Naive thymus-derived CD4-positive, alpha-beta T cell (primary cell): ENCODE measurements at regions not wholly inside any gene's neighbourhood (a gene's known extent, or its start where the extent isn't known, plus 50 kb on each side); places are given as distances from the start of the nearest gene placed in this dataset.

Experiments
- ATAC-seq: fragments of 150-1000 bp; cut with Tn5 transposase; 2 replicates; pipeline ENCODE4 v1.10.0; 2021; ENCODE audit warnings: mild to moderate bottlenecking, moderate library complexity
- CTCF ChIA-PET: fragments of 350-600 bp; sonication (Branson Sonifier 250); formaldehyde crosslinking; loops from one replicate; lab custom pipeline; 2021; ENCODE audit warnings: antibody characterized with exemption; lab: Charles Lee
- POLR2A ChIA-PET: fragments of 350-600 bp; sonication (Branson Sonifier 250); formaldehyde crosslinking; loops from one replicate; lab custom pipeline; 2021; ENCODE audit warnings: antibody characterized with exemption, inconsistent platforms; lab: Charles Lee
- DNase-seq, 9 donors: peaks; one replicate each; pipeline versions ENCODE4 v3.0.0 to v3.0.0-alpha.2; 2020 to 2022; ENCODE audit warnings: mixed read lengths in 1 of 9
- H3K27ac ChIP-seq: one replicate; pipeline ENCODE4 v1.7.0; 2013; ENCODE audit warnings: mild to moderate bottlenecking, low read depth, low read length, moderate library complexity
- H3K27me3 ChIP-seq, 2 donors: one replicate each; pipeline ENCODE4 v1.7.0; 2013; ENCODE audit warnings: low read length in 2 of 2, mild to moderate bottlenecking in 2 of 2, moderate library complexity in 2 of 2; ENCODE audit not compliant: control insufficient read depth in 2 of 2, insufficient read depth in 2 of 2
- H3K36me3 ChIP-seq, 3 experiments: 1 replicate in 2 of 3; 2 replicates in 1 of 3; pipeline ENCODE4 v1.7.0; 2013; ENCODE audit warnings: low read length in 3 of 3, mild to moderate bottlenecking in 3 of 3, moderate library complexity in 1 of 3; ENCODE audit not compliant: insufficient read depth in 3 of 3, control insufficient read depth in 2 of 3
- H3K4me1 ChIP-seq, 2 donors: one replicate each; pipeline ENCODE4 v1.7.0; 2013; ENCODE audit warnings: low read length in 2 of 2, mild to moderate bottlenecking in 2 of 2, moderate library complexity in 1 of 2; ENCODE audit not compliant: control insufficient read depth in 2 of 2, insufficient read depth in 2 of 2
- H3K4me3 ChIP-seq: 2 replicates; pipeline ENCODE4 v1.7.0; 2013; ENCODE audit warnings: mild to moderate bottlenecking, low read length
- H3K9me3 ChIP-seq, 3 experiments: 1 replicate in 2 of 3; 2 replicates in 1 of 3; pipeline ENCODE4 v1.7.0; 2013; ENCODE audit warnings: low read length in 3 of 3; ENCODE audit not compliant: control insufficient read depth in 2 of 3
- H3K27ac Mint-ChIP-seq, 9 donors: one replicate each; pipeline ENCODE4 v1.8.0; 2020 to 2022; ENCODE audit warnings: mixed read lengths in 9 of 9, mild to moderate bottlenecking in 8 of 9, moderate library complexity in 5 of 9, inconsistent platforms in 2 of 9
- H3K27me3 Mint-ChIP-seq, 5 donors: one replicate each; pipeline ENCODE4 v1.8.0; 2021 to 2022; ENCODE audit warnings: mixed read lengths in 5 of 5, mild to moderate bottlenecking in 1 of 5
- H3K36me3 Mint-ChIP-seq, 5 donors: one replicate each; pipeline ENCODE4 v1.8.0; 2020 to 2022; ENCODE audit warnings: mixed read lengths in 5 of 5, mild to moderate bottlenecking in 3 of 5, inconsistent platforms in 1 of 5
- H3K4me1 Mint-ChIP-seq, 7 donors: one replicate each; pipeline ENCODE4 v1.8.0; 2020 to 2022; ENCODE audit warnings: mixed read lengths in 7 of 7, mild to moderate bottlenecking in 3 of 7, inconsistent platforms in 1 of 7
- H3K4me3 Mint-ChIP-seq, 10 donors: one replicate each; pipeline ENCODE4 v1.8.0; 2020 to 2022; ENCODE audit warnings: mild to moderate bottlenecking in 10 of 10, mixed read lengths in 10 of 10, moderate library complexity in 6 of 10, inconsistent platforms in 2 of 10
- H3K9me3 Mint-ChIP-seq, 11 donors: one replicate each; pipeline ENCODE4 v1.8.0; 2020 to 2022; ENCODE audit warnings: mixed read lengths in 11 of 11, mild to moderate bottlenecking in 4 of 11, inconsistent platforms in 1 of 11, moderate library complexity in 1 of 11
- intact Hi-C, 2 donors: fragments of 100-400 bp; cut with micrococcal nuclease; formaldehyde crosslinking; loops; one replicate each; pipeline ENCODE4 v1.15.1; 2023

GRCh38 chr4:74534936-74535335, 90.0 kb downstream of the AREG start:
- Mint-ChIP-seq H3K36me3 (no peaks in the 10 kb centered on the region), H3K4me1 (peaks cover 0 to 2% (median 0%) of the 10 kb centered on the region in 7 donors), H3K9me3 (no peaks in the 10 kb centered on the region), H3K4me3 (no peak overlapping the region), H3K27me3 (peaks cover 0 to 17% (median 11%) of the 10 kb centered on the region in 5 donors), H3K27ac (no peak overlapping the region)
- intact Hi-C loops, result loop anchor here (5.0 to 10.0 kb wide), 5 partner anchors 87 to 350 kb away; no protein-coding TSS in a partner anchor
- POLR2A ChIA-PET, result no interaction called here
- ATAC-seq (no peak), DNase-seq (no peak)
- no peak overlapping the region for H3K27ac ChIP-seq
- H3K36me3 ChIP-seq, result no peaks in the 10 kb centered on the region
- no peaks in the 10 kb centered on the region for H3K9me3 ChIP-seq
- H3K4me1 ChIP-seq, result no peaks in the 10 kb centered on the region
- H3K4me3 ChIP-seq, result no peak overlapping the region
- no peaks in the 10 kb centered on the region for H3K27me3 ChIP-seq
- CTCF ChIA-PET, result interaction anchor here (4.5 kb wide), 1 partner anchor 158 kb away, joined by 46 read pairs; no protein-coding TSS in a partner anchor

GRCh38 chr4:74535512-74535911, 90.6 kb downstream of the AREG start:
- Mint-ChIP-seq H3K9me3 (no peaks in the 10 kb centered on the region), H3K4me1 (peaks cover 0 to 2% (median 0%) of the 10 kb centered on the region in 7 donors), H3K36me3 (no peaks in the 10 kb centered on the region), H3K27me3 (peaks cover 0 to 17% (median 11%) of the 10 kb centered on the region in 5 donors), H3K4me3 (no peak overlapping the region), H3K27ac (no peak overlapping the region)
- intact Hi-C loops, result loop anchor here (5.0 to 10.0 kb wide), 3 partner anchors 87 to 351 kb away; no protein-coding TSS in a partner anchor
- POLR2A ChIA-PET, result no interaction called here
- H3K36me3 ChIP-seq, result no peaks in the 10 kb centered on the region
- no peaks in the 10 kb centered on the region for H3K27me3 ChIP-seq
- no peaks in the 10 kb centered on the region for H3K9me3 ChIP-seq
- DNase-seq (no peak), ATAC-seq (no peak)
- no peak overlapping the region for H3K27ac ChIP-seq
- no peak overlapping the region for H3K4me3 ChIP-seq
- CTCF ChIA-PET, result no interaction called here
- no peaks in the 10 kb centered on the region for H3K4me1 ChIP-seq

DNA sequence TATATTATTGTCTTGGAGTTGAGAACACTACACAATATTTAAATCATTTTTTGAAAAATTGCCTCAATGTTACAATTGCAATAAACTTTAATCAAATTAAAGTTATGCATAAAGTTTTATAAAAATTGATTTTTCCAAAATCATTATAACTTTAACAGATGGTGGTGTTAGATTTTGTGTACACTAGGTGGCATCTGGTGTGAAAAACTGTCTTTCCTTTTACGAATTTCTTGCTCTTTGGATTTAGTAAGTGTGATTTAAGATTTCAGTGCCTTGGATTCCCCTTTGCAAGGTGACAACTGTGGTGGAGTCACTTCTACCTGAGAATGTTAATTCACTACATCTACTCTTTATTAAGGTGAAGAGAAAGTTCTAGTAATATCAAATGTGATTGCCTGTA, 91.6 kb downstream of the AREG start:
- Histone ChIP-seq H3K9me3 (no peaks in the 10 kb centered on the region), H3K27me3 (no peaks in the 10 kb centered on the region), H3K27ac (no peak overlapping the region), H3K36me3 (no peaks in the 10 kb centered on the region), H3K4me3 (no peak overlapping the region), H3K4me1 (no peaks in the 10 kb centered on the region)
- H3K27me3 Mint-ChIP-seq, result peaks cover 0 to 19% (median 13%) of the 10 kb centered on the region in 5 donors
- ATAC-seq (no peak), DNase-seq (no peak)
- CTCF ChIA-PET, result no interaction called here
- H3K36me3 Mint-ChIP-seq, result no peaks in the 10 kb centered on the region
- H3K9me3 Mint-ChIP-seq, result no peaks in the 10 kb centered on the region
- POLR2A ChIA-PET, result no interaction called here
- H3K27ac Mint-ChIP-seq, result no peak overlapping the region
- H3K4me1 Mint-ChIP-seq, result peaks cover 0 to 2% (median 0%) of the 10 kb centered on the region in 7 donors
- H3K4me3 Mint-ChIP-seq, result no peak overlapping the region
- intact Hi-C loops, result loop anchor here (1.0 to 10.0 kb wide), 4 partner anchors 86 to 352 kb away; no protein-coding TSS in a partner anchor

DNA sequence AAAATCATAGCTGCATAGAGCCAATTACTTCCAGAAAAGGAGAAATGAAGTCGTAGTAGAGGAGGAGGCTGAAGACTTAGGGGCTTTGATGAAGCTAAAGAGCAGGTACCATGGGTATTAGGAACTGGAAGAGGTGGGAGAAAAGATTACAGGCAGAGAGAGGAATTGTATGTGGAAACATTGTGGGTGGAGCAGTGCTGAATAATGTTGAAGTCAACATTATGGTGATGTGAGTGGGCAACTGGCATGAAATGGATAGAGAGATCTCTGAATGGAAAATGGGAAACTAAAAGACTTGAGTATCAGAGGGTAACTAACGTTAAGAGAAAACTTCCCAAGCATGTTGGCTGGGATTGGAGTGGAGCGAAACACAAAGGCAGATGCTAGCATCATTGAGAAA, 92.5 kb downstream of the AREG start:
- DNase-seq (no peak), ATAC-seq (no peak)
- H3K9me3 Mint-ChIP-seq, result no peaks in the 10 kb centered on the region

GRCh38 chr4:74539044-74539790, 94.3 kb downstream of the AREG start:
- no peak overlapping the region for H3K27ac ChIP-seq
- DNase-seq (no peak), ATAC-seq (no peak)
- H3K27me3 ChIP-seq, result no peaks in the 10 kb centered on the region
- Mint-ChIP-seq H3K9me3 (no peaks in the 10 kb centered on the region), H3K27me3 (peaks cover 0 to 16% (median 9%) of the 10 kb centered on the region in 5 donors), H3K36me3 (no peaks in the 10 kb centered on the region), H3K4me3 (no peak overlapping the region), H3K27ac (no peak overlapping the region), H3K4me1 (peaks cover 0 to 10% (median 8%) of the 10 kb centered on the region in 7 donors)
- H3K36me3 ChIP-seq, result no peaks in the 10 kb centered on the region
- CTCF ChIA-PET, result interaction anchor here (1.3 kb wide), 1 partner anchor 8 kb away, joined by 4 read pairs; no protein-coding TSS in a partner anchor
- intact Hi-C loops, result loop anchor here (5.0 to 10.0 kb wide), 3 partner anchors 83 to 354 kb away; no protein-coding TSS in a partner anchor
- H3K9me3 ChIP-seq, result no peaks in the 10 kb centered on the region
- H3K4me3 ChIP-seq, result no peak overlapping the region
- H3K4me1 ChIP-seq, result no peaks in the 10 kb centered on the region
- POLR2A ChIA-PET, result no interaction called here

More for the DNA sequence above, 92.5 kb downstream of the AREG start:
- Mint-ChIP-seq H3K4me1 (peaks cover 0 to 3% (median 0%) of the 10 kb centered on the region in 7 donors), H3K4me3 (no peak overlapping the region), H3K27me3 (peaks cover 0 to 16% (median 9%) of the 10 kb centered on the region in 5 donors), H3K27ac (peak overlapping the region in 1 of 9 donors; percentile 38), H3K36me3 (no peaks in the 10 kb centered on the region)
- H3K4me3 ChIP-seq, result no peak overlapping the region
- no peaks in the 10 kb centered on the region for H3K9me3 ChIP-seq
- no peaks in the 10 kb centered on the region for H3K4me1 ChIP-seq
- ChIA-PET CTCF (no interaction called here), POLR2A (no interaction called here)
- no peaks in the 10 kb centered on the region for H3K27me3 ChIP-seq
- intact Hi-C loops, result loop anchor here (5.0 to 10.0 kb wide), 3 partner anchors 85 to 353 kb away; no protein-coding TSS in a partner anchor
- H3K36me3 ChIP-seq, result no peaks in the 10 kb centered on the region
- no peak overlapping the region for H3K27ac ChIP-seq

GRCh38 chr4:74540193-74540592, 95.3 kb downstream of the AREG start:
- H3K36me3 ChIP-seq, result no peaks in the 10 kb centered on the region
- H3K4me1 Mint-ChIP-seq, result peaks cover 0 to 10% (median 8%) of the 10 kb centered on the region in 7 donors
- CTCF ChIA-PET, result interaction anchor here (1.3 kb wide), 1 partner anchor 9 kb away, joined by 4 read pairs; no protein-coding TSS in a partner anchor
- H3K4me3 Mint-ChIP-seq, result no peak overlapping the region
- H3K27me3 Mint-ChIP-seq, result peaks cover 0 to 16% (median 9%) of the 10 kb centered on the region in 5 donors
- no peaks in the 10 kb centered on the region for H3K9me3 ChIP-seq
- DNase-seq, result no peak
- H3K4me1 ChIP-seq, result no peaks in the 10 kb centered on the region
- H3K4me3 ChIP-seq, result no peak overlapping the region
- H3K9me3 Mint-ChIP-seq, result no peaks in the 10 kb centered on the region
- intact Hi-C loops, result no loop called here
- no peak overlapping the region for H3K27ac Mint-ChIP-seq
- no peak for ATAC-seq
- POLR2A ChIA-PET, result no interaction called here
- H3K27ac ChIP-seq, result no peak overlapping the region
- no peaks in the 10 kb centered on the region for H3K27me3 ChIP-seq
- no peaks in the 10 kb centered on the region for H3K36me3 Mint-ChIP-seq
